ENCODE measurements at regions not wholly inside any gene's neighbourhood (a gene's known extent, or its start where the extent isn't known, plus 50 kb on each side); places are given as distances from the start of the nearest gene placed in this dataset.

DNA sequence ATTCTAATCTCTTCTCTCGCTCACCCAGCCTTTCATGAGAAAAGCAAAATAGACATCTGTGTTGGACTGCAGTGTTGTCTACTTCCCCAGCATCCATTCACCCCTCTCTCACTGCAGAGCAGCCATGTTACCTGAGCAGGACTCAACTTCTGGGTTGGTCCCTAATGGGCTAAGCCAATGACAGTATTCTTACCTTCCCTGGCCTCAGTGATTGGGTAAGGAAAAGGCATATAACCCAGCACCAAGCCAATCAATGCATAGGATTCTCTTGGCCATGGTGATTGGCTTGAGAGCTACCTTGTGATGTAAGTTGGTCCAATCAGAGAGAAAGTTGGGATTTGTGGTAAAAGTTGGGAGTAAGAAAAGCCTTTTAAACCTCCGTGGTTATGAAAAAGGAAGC is 99.8 kb upstream of the NECTIN1 start:
- H3K79me2 ChIP-seq (replicated peaks; ENCODE audit: insufficient read depth), result no peaks in the 10 kb centered on the region
- ATAC-seq, result no peak
- H3K27me3 Mint-ChIP-seq (ENCODE audit: insufficient read depth, low read depth, poor library complexity), result no peaks in the 10 kb centered on the region
- no peaks in the 10 kb centered on the region for H3K27me3 ChIP-seq (ENCODE audit: insufficient read depth)
- no peaks in the 10 kb centered on the region for H3F3A ChIP-seq (replicated peaks; ENCODE audit: low read depth)
- TF ChIP-seq POLR2AphosphoS5 (IDR thresholded peaks at IDR 0.05; ENCODE audit: low read depth) (no peak), NANOG (IDR thresholded peaks at IDR 0.05; ENCODE audit: borderline replicate concordance) (no peak), ZNF114 (CRISPR knock-in tag; IDR thresholded peaks at IDR 0.05) (no peak), STAT1 (IDR thresholded peaks at IDR 0.05; ENCODE audit: unreplicated experiment) (no peak), EZH2phosphoT487 (IDR thresholded peaks at IDR 0.05; ENCODE audit: unreplicated experiment) (no peak), JUNB (IDR thresholded peaks at IDR 0.05; ENCODE audit: unreplicated experiment) (no peak), ZNF331 (CRISPR knock-in tag; IDR thresholded peaks at IDR 0.05; ENCODE audit: low read depth) (no peak)
- no peak overlapping the region for H3K4me3 ChIP-seq
- peaks cover 8% of the 10 kb centered on the region; the same call in 1 of the 2 replicates for H3K4me1 ChIP-seq (ENCODE audit: insufficient read depth)
- H3K9me3 Mint-ChIP-seq, result peaks cover 9% of the 10 kb centered on the region
- no peak overlapping the region for H3K4me2 ChIP-seq
- no peaks in the 10 kb centered on the region for H4K20me1 ChIP-seq (replicated peaks; ENCODE audit: insufficient read depth)
- H3K4me1 Mint-ChIP-seq, result peaks cover 20% of the 10 kb centered on the region
- H3K27ac ChIP-seq (ENCODE audit: low read depth), result no peak overlapping the region
- H3K36me3 Mint-ChIP-seq (ENCODE audit: low read depth), result peaks cover 3% of the 10 kb centered on the region; the same call in 2 of the 3 replicates
- H3K4me3 Mint-ChIP-seq, result no peak overlapping the region
- no peaks in the 10 kb centered on the region; the same call in 1 of the 2 replicates for H3K9me2 ChIP-seq (ENCODE audit: insufficient read depth)
- no peak for DNase-seq (ENCODE audit: low spot score)
- no peak overlapping the region; the same call in 1 of the 2 replicates for H2AFZ ChIP-seq
- H3K36me3 ChIP-seq (ENCODE audit: insufficient read depth), result no peaks in the 10 kb centered on the region
- H3K27ac Mint-ChIP-seq, result no peak overlapping the region

- Mint-ChIP-seq H3K36me3 (ENCODE audit: low read depth) (peaks cover 3% of the 10 kb centered on the region; the same call in 2 of the 3 replicates), H3K9me3 (peaks cover 9% of the 10 kb centered on the region), H3K27me3 (ENCODE audit: insufficient read depth, low read depth, poor library complexity) (peaks cover 2% of the 10 kb centered on the region), H3K4me1 (peaks cover 20% of the 10 kb centered on the region), H3K27ac (no peak overlapping the region), H3K4me3 (no peak overlapping the region)
- no peaks in the 10 kb centered on the region for H3K27me3 ChIP-seq (ENCODE audit: insufficient read depth)
- DNase-seq (ENCODE audit: low spot score) (no peak), ATAC-seq (no peak)
- H3K4me3 ChIP-seq, result no peak overlapping the region
- H3K4me2 ChIP-seq, result no peak overlapping the region
- peaks cover 2% of the 10 kb centered on the region; the same call in 1 of the 2 replicates for H3K9me2 ChIP-seq (ENCODE audit: insufficient read depth)
- H3F3A ChIP-seq (replicated peaks; ENCODE audit: low read depth), result no peaks in the 10 kb centered on the region
- H2AFZ ChIP-seq, result peak overlapping the region; percentile 84; the same call in 1 of the 2 replicates
- TF ChIP-seq EZH2 (IDR thresholded peaks at IDR 0.05; ENCODE audit: low read depth, unreplicated experiment), result no peak
- H3K27ac ChIP-seq (ENCODE audit: low read depth), result no peak overlapping the region
- H3K4me1 ChIP-seq (ENCODE audit: insufficient read depth), result peaks cover 8% of the 10 kb centered on the region; the same call in 1 of the 2 replicates
- H3K36me3 ChIP-seq (ENCODE audit: insufficient read depth), result no peaks in the 10 kb centered on the region
- H4K20me1 ChIP-seq (replicated peaks; ENCODE audit: insufficient read depth), result no peaks in the 10 kb centered on the region
- H3K79me2 ChIP-seq (replicated peaks; ENCODE audit: insufficient read depth), result no peaks in the 10 kb centered on the region
Measured at GRCh38 chr11:119828006-119828405, 99.0 kb upstream of the NECTIN1 start.

GRCh38 chr11:119827113-119827512 is 98.1 kb upstream of the NECTIN1 start:
- Histone ChIP-seq H4K20me1 (replicated peaks; ENCODE audit: insufficient read depth) (no peaks in the 10 kb centered on the region), H3K27ac (ENCODE audit: low read depth) (no peak overlapping the region), H3K9me2 (ENCODE audit: insufficient read depth) (peaks cover 4% of the 10 kb centered on the region; the same call in 1 of the 2 replicates), H2AFZ (peak overlapping the region; percentile 84; the same call in 1 of the 2 replicates), H3K36me3 (ENCODE audit: insufficient read depth) (no peaks in the 10 kb centered on the region), H3F3A (replicated peaks; ENCODE audit: low read depth) (no peaks in the 10 kb centered on the region), H3K27me3 (ENCODE audit: insufficient read depth) (no peaks in the 10 kb centered on the region), H3K4me3 (no peak overlapping the region), H3K79me2 (replicated peaks; ENCODE audit: insufficient read depth) (no peaks in the 10 kb centered on the region), H3K4me1 (ENCODE audit: insufficient read depth) (peaks cover 8% of the 10 kb centered on the region; the same call in 1 of the 2 replicates), H3K4me2 (peak overlapping the region; percentile 66)
- Mint-ChIP-seq H3K9me3 (peaks cover 9% of the 10 kb centered on the region), H3K27ac (no peak overlapping the region), H3K4me3 (no peak overlapping the region), H3K27me3 (ENCODE audit: insufficient read depth, low read depth, poor library complexity) (peaks cover 5% of the 10 kb centered on the region), H3K4me1 (peaks cover 14% of the 10 kb centered on the region), H3K36me3 (ENCODE audit: low read depth) (peaks cover 3% of the 10 kb centered on the region; the same call in 2 of the 3 replicates)
- ATAC-seq (peak; percentile 86), DNase-seq (ENCODE audit: low spot score) (no peak)
- no peak for TF ChIP-seq NANOG (IDR thresholded peaks at IDR 0.05; ENCODE audit: borderline replicate concordance)
- TF ChIP-seq ZNF331 (CRISPR knock-in tag; IDR thresholded peaks at IDR 0.05; ENCODE audit: low read depth), result no peak
- no peak for TF ChIP-seq ZNF462 (CRISPR knock-in tag; IDR thresholded peaks at IDR 0.05)
- TF ChIP-seq ZNF114 (CRISPR knock-in tag; IDR thresholded peaks at IDR 0.05), result no peak
- TF ChIP-seq POLR2AphosphoS5 (IDR thresholded peaks at IDR 0.05; ENCODE audit: low read depth), result no peak
- no peak for TF ChIP-seq JUNB (IDR thresholded peaks at IDR 0.05; ENCODE audit: unreplicated experiment)
